ENCODE measurements at regions not wholly inside any gene's neighbourhood (a gene's known extent, or its start where the extent isn't known, plus 50 kb on each side); places are given as distances from the start of the nearest gene placed in this dataset.

- DNase-seq (ENCODE audit: low read depth), result no peak
Measured at GRCh38 chr18:72470391-72470790, 73.8 kb downstream of the CBLN2 start.

DNA sequence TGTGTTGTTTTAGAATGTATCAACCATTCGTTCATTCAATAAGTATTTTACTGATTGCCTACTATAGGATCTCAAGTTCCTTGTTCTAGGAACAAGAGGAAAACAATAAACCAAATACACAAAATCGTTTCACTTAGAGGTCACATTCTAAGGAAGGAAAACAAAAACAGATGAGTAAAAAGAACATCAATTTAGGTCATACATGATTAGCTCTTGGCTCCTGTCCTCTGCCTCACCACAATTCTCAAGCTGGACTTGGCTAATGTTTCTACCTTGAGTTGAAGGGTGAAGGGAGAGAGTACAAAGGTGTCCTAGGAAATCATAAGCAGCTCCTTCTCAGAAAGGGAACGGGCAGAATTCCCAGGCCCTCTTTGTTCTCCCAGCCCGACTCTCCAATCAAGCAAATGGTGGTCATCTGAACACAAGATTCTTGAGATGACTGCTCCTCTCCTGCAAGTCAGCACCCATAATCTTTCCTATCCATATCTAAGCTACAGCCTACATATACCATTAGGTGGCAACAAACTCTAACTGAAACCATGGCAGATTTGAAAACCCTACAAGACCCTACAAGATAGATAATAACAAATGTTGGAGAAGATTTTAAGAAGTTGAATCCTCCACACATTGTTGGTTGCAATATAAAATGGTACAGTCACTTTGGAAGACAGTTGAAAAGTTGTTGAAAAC lies 76.0 kb downstream of the CBLN2 start:
- DNase-seq (ENCODE audit: low read depth), result no peak

DNA sequence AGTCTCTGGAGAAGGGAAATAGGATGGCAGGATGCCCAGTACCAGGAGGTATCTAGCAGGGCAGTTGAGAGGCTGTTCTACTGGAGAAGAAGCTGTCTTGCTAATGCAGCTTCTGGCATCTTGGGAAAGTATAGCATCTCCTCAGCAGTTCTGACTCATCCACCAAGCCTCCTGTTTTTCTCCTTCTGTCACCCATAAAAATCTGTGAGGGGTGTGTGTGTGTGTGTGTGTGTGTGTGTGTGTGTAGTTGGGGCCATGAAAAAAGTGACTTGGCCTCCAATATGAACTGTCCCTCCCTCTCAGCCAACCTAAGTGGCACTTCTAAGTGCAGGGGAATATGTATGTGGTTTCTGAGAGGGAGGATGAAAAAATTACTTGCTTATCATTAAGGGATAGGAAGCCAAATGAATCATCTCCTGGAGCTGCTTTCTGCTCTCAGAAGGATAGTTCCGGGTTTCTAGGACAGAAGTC lies 83.9 kb downstream of the CBLN2 start:
- DNase-seq (ENCODE audit: low read depth), result no peak

DNA sequence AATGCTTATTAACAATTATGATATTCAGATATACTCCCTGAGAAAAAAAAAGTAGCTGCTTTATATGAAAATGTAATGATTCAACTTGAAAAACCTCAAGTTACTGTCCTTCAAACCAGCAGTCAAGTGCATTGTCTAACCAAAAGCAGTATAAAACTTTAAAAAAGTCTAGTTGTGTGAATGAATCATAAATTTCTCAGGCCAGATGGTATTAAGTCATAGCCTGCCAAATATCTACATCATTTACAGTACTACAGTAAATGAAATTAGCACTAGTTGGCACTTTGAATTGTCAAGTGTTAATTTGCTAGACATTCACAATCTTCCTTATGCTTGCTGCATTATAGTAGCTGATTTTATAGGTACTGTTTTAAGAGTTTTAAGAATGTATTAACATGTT lies 85.9 kb downstream of the CBLN2 start:
- DNase-seq (ENCODE audit: low read depth), result no peak

- DNase-seq (ENCODE audit: low read depth), result no peak
Measured at GRCh38 chr18:72456802-72457201, 87.3 kb downstream of the CBLN2 start.

DNA sequence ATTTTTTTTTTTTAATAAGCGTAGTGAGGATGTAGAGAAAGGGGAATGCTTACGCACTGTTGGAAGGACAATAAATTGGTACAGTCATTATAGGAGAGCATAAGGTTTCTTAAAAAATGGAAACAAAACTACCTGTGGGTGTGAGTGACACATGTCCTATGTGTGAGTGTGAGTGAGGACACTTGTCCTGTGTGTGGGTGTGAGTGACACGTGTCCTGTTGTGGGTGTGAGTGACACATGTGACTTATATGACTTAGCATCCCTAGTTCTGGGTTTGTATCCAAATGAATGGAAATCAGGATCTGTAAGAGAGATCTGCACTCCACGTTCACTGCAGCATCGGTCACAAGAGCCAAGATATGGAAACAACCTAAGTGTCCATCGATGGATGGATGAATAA lies 91.8 kb downstream of the CBLN2 start:
- DNase-seq (ENCODE audit: low read depth), result no peak

GRCh38 chr18:72444798-72445155 lies 99.4 kb downstream of the CBLN2 start:
- DNase-seq (ENCODE audit: low read depth), result no peak

DNA sequence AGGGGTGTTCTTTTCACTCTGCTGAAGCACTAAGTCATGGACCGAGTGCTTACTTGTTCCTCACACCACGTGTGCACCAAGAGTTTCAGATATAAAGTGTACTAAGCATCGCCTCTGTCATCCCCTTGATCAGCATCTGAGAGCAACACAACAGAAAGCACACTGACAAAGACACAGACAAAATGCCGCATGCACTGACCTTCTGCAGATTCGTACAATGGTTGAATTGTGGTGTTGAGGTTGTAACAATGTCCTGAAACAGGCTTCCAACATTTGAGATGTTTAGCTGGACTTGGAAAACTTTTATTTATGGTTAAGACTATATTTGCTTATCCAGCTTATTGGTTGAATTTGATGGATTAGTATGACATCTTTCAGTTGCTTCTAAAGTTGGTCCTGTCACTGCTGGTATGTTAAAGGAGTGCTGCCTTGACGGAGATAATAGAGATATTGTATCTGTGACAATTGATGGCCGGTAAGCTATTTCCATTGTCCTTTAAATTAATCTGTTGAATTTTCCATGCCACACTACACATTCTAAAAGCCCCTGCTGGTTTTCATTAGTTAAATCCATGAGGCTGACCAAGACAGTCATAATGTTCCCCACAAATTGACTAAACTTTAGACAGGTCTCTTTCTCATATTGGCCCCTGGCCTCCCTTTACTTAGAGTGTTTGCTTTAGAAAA lies 99.9 kb downstream of the CBLN2 start:
- no peak for DNase-seq (ENCODE audit: low read depth)

DNA sequence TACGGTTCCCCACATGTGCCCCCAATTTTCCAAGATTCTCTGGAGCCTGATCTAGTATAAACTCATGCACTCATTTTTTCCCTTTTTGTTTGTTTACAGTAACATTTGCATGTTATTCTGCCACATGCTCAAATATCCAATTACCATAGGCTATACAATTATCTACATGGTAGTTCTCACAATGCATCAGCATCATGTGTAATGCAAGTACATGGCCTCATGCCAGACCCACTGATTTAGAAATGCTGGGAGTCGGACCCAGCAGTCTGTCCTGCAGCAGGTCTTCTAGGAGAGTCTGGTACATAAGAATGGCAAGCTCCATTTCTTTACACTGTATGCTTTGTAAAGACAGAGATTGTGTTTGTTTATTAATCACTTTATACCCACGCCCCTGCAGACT lies 107.7 kb downstream of the CBLN2 start:
- DNase-seq (ENCODE audit: low read depth), result no peak

- DNase-seq (ENCODE audit: low read depth), result no peak
Measured at GRCh38 chr18:72433756-72434155, 110.4 kb downstream of the CBLN2 start.

GRCh38 chr18:72427721-72428120 lies 116.4 kb downstream of the CBLN2 start:
- DNase-seq (ENCODE audit: low read depth), result no peak

GRCh38 chr18:72419914-72420313 lies 124.2 kb downstream of the CBLN2 start:
- DNase-seq (ENCODE audit: low read depth), result no peak

DNA sequence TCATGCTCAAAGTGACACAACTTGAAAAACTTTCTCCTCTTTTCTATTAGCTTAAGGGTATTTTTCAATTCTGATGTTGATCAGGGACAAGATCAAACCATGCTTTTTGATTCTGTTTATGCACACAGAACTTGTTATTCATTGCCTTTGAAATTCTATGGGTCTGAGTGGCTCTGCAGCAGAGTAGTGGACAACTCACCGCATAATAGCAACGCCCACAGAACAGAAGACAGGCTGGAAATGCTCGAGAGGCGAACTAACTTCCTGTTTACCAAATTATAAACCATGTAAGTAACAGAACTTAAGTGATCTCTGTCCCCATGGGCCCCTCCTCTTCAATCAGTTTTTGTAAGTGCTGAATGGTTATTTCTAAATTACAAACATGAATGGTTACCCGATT lies 131.2 kb downstream of the CBLN2 start:
- no peak for DNase-seq (ENCODE audit: low read depth)

GRCh38 chr18:72411261-72411660 lies 132.9 kb downstream of the CBLN2 start:
- DNase-seq (ENCODE audit: low read depth), result no peak

DNA sequence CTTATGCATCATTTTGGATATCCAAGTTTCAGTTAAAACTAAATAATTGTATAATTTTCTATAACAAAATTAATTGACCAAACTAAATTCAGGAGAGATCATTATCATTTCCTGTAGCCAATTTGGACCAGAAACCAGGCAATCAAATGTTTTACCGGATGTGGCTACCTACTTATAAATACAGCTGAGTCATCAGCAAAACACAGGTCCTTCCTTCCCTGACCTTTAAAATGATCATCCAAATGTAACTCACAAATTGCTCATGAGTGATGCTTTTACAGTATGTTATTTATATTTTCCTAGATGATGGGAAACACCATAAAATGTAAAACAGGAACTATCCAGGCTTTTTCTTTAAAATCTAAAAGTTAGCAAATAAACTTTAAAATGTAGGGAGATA lies 133.7 kb downstream of the CBLN2 start:
- DNase-seq (ENCODE audit: low read depth), result no peak

- DNase-seq (ENCODE audit: low read depth), result no peak
Measured at GRCh38 chr18:72409903-72410302, 134.2 kb downstream of the CBLN2 start.

- DNase-seq (ENCODE audit: low read depth), result no peak
Measured at GRCh38 chr18:72407048-72407447, 137.1 kb downstream of the CBLN2 start.

DNA sequence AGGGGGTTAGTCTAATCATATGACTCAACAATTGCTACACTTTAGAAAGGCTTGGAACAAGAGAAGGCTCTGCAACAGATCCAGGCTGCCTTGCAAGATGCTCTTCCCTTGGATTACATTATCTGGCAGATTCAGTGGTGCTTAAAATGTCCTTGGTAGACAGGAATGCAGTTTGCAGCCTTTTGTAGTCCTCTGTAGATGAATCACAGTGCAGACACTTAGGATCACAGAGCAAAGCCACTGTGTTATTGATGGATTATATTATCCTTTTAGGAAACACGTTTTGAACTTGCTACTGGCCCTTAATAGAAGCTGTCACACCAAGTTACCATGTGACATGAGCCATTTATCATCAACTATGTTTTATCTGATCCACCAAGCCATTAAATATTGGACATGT lies 152.2 kb downstream of the CBLN2 start:
- DNase-seq (ENCODE audit: low read depth), result no peak

DNA sequence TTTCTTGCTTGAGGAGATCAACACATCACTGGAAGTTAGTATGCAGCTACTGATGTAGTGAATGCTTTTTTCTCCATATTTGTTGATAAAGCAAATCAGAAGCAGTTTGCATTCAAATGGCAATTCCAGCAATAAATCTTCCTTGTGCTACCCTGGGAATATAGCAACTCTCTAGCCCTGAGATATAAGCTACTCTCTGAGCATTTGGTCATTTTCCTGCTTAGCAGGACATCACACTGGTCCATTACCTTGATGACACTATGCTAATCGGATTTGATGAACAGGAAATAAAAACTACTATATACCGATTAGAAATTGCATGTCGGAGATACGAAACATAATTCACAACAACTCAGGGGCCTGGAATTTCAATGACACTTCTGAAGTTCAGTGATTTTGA lies 152.7 kb downstream of the CBLN2 start:
- DNase-seq (ENCODE audit: low read depth), result no peak

DNA sequence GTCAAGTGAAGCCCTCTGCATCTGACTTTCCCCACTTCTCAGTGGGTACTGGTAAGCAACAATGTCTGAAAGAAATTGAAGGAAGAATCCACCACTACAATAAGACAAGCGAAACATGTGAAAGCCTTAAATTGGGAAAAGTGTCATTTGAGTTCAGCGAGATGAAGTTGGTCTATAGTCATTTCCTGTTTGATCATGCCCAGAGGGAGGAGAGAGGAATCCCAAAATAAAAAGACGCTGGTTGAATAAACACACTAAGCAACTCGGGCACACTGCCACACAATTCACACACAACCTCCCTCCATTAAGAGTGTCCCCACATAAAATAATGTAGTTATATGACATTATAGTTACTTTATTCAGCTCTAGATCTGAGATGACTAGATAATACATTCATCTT lies 166.1 kb downstream of the CBLN2 start:
- DNase-seq (ENCODE audit: low read depth), result no peak

DNA sequence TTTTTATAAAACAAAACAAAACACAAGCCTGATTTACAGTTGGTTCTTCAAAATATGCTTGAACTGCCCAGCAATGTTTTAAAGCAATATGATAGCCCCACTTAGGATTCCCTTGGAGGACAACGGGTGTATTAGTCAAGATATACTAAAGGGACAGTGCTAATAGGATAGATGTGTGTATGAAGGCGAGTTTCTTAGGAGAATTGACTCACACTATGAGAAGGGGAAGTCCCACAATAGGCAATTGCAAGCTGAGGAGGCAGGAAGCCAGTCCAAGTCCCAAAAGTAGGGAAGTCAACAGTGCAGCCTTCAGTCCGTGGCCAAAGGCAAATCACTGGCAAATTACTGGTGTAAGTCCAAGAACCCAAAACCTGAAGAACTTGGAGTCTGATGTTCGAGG lies 167.9 kb downstream of the CBLN2 start:
- DNase-seq (ENCODE audit: low read depth), result no peak

GRCh38 chr18:72375618-72376017 lies 168.5 kb downstream of the CBLN2 start:
- no peak for DNase-seq (ENCODE audit: low read depth)

DNA sequence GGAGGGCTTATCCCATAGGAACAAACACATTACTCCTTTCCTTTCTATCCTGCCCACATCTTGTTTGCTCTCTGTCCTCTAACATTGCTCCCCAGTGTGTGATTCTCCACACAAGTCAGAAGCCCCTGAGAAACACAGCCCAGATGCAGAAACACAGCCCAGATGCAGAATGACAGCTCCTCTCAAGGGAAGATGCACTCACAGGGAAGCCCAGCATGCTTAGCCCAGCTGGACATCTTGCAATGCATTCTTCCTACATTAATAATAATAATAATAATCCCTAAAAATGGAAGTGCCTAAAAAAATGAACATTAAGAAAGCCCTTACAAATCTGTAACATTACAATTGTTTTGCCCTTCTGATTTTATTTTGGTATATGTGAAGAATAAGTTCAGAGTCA lies 172.1 kb downstream of the CBLN2 start:
- no peak for DNase-seq (ENCODE audit: low read depth)

DNA sequence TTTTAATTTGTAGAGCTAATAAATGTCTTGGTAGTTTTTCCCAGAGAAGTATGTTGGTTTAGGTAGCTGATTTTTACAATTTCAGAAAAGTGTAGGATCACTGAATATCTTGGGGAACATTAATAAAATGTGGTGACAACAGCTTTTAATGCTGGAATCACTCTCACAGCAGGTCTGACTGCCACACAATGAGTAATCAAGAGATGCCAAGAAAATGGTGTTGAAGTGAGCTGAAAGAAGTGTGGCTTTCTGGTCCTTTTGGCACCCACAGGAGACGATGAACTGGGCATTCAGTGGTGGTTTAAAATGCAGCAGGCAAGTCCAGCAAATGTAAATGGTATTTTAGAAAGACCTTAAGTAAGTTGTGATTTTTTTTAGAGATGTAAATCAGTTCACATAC lies 175.8 kb downstream of the CBLN2 start:
- no peak for DNase-seq (ENCODE audit: low read depth)

All from HS-27A (cell line).